Upper lobe of left lung (tissue), 4 donors: ENCODE measurements at regions not wholly inside any gene's neighbourhood (a gene's known extent, or its start where the extent isn't known, plus 50 kb on each side); places are given as distances from the start of the nearest gene placed in this dataset.

Experiments
- CTCF ChIP-seq, 6 experiments: fragments of 450-650 bp in 4 of 6; fragments of 200-600 bp in 2 of 6; sonication (generic) in 2 of 6; IDR thresholded peaks; one replicate each; pipeline ENCODE4 v1.5.1; 2016 to 2019; ENCODE audit warnings: antibody characterized with exemption in 6 of 6
- EP300 ChIP-seq, 4 donors: sonication (generic); formaldehyde crosslinking; IDR thresholded peaks; one replicate each; pipeline ENCODE4 v1.5.1; 2017; ENCODE audit warnings: antibody characterized with exemption in 4 of 4, control low read depth in 2 of 4
- POLR2AphosphoS5 ChIP-seq, 2 donors: sonication (generic); formaldehyde crosslinking; IDR thresholded peaks; one replicate each; pipeline ENCODE4 v1.5.1; 2017; ENCODE audit warnings: antibody characterized with exemption in 2 of 2

DNA sequence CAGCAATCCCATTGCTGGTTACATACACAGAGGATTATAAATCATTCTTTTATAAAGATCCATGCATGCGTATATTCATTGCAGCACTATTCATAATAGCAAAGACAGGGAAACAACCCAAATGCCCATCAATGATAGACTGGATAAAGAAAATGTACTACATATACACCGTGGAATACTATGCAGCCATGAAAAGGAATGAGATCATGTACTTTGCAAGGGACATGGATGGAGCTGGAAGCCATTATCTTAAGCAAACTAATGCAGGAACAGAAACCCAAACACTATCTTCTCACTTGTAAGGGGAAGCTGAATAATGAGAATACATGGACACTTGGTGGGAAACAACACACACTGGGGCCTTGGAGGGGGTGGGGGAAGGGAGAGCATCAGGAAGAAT is 529.7 kb downstream of the TBC1D32 start:
- TF ChIP-seq POLR2AphosphoS5 (IDR thresholded peaks at IDR 0.05): no peak
- TF ChIP-seq CTCF (IDR thresholded peaks at IDR 0.05): no peak
- TF ChIP-seq EP300 (IDR thresholded peaks at IDR 0.05): no peak
